GM21447 (cell line): ENCODE measurements at regions not wholly inside any gene's neighbourhood (a gene's known extent, or its start where the extent isn't known, plus 50 kb on each side); places are given as distances from the start of the nearest gene placed in this dataset.

Experiments used
- ATAC-seq: cut with Tn5 transposase; IDR thresholded peaks from one replicate; pipeline ENCODE4 v1.9.1; 2021; ENCODE audit not compliant: unreplicated experiment

DNA sequence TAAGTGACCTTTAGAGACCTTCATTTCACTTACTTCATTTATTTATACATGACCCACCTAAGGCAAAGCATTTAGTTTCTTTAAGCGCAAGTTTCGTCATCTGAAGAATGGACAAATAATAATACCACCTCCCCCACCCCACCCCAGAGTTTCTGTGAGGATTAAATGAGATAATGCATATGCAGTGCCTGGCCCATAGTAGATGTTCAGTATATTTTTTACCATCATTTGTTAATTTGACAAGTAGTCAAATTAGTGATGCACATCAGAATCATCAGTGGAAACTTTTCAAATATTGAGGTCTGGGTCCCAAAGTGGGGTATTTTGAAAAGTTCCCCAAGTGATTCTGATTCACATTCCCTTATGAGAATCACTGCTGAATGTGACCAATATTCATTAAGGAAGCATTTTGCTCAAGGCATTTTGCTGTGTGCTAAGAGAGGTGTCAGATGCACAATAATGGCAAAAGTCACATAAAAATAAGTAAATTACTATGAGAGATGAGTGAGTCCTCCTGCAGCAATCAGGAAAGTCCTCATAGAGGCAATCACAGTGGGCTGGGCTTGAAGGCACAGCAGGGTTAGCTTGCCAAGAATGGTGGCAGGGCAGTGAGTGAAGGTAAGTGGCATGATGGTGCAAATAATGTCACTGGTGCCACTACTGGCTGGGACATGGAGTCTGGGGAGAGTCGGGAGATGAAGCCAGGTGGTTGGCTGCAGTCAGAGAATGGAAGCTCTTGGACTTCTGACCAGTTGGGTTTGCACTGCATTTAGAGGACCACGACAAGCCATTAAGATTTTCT lies 244.1 kb downstream of the PTEN start:
- no peak for ATAC-seq

DNA sequence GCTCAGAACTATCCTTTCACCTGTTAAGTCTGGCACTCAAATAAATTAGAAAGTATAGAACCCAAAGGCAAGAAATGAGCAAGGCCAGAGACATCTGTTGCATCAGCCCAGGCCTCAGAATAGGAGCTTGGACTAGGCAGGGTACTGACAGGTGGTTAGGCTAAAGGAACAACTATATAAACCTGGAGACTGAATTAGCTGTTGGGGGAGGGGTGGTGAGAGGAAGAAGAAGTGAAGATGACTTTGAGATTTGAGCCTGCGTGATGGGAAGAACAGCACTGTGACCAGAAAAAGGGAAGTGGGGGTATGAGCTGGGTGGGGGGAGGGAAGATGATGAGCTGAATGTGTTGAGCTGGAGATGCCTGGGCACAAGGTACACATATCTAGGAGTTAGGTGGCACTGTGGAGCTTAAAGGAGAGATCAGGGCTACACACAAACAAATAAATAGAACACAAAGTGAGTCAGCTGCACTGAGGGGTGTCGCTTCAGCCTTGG lies 244.7 kb downstream of the PTEN start:
- peak; percentile 36 for ATAC-seq

DNA sequence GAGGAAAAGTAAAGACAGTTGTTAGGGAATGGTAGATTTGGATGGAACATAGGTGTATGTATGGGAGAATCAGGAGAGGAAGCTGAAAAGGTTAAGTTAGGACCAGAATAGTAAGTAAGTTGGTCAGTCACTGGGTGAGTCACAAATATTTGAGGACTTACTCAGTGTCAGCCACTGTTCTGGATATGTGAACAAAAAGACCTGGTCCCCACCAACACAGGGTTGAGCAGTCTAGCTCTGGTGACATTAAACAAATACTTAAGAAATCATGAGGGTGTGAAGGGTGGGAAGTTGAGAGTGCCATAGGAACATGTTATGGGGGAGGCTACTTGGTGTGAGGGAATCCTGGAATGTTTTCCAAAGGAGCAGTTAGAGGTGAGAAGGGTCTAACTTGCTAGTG lies 246.9 kb downstream of the PTEN start:
- ATAC-seq: no peak

GRCh38 chr10:88110822-88111221 lies 247.4 kb downstream of the PTEN start:
- no peak for ATAC-seq

DNA sequence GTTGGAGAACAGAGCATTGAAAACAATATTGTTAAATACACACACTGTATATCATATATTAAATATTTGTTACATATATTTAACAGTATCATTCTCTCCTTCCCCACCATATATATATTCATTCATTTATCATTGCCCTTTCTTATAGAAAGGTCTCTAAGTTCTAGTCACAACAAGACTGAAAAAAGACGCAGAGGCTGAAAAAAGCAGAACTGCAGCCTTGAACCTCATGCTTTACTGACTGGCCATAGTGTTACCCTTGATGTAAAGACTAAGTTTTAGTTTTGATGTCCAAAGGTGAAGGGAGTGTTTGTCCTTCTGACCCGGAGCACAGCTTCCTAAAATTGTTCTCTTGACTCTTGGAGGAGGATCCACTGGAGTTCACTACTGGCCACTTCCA lies 247.9 kb downstream of the PTEN start:
- no peak for ATAC-seq

DNA sequence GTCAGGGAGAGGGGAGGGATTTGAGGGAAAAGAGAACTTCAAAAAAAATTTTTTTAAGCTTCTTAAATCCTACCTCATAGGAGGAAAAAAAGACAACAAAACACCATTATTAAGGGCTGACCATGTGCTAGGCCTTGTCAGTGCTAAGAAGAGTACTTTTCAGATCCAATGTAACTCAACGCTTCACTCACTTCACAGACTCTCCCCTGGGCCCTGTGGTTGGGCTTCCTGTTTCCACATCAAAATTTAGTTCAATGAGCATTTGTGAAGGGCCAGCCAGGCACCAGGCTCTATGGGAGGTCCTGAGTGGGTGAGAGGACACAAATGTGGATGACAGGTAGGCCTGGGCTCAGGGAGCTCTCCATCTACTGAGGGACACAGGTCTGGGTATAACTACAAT lies 249.8 kb downstream of the PTEN start:
- ATAC-seq: peak; percentile 34

DNA sequence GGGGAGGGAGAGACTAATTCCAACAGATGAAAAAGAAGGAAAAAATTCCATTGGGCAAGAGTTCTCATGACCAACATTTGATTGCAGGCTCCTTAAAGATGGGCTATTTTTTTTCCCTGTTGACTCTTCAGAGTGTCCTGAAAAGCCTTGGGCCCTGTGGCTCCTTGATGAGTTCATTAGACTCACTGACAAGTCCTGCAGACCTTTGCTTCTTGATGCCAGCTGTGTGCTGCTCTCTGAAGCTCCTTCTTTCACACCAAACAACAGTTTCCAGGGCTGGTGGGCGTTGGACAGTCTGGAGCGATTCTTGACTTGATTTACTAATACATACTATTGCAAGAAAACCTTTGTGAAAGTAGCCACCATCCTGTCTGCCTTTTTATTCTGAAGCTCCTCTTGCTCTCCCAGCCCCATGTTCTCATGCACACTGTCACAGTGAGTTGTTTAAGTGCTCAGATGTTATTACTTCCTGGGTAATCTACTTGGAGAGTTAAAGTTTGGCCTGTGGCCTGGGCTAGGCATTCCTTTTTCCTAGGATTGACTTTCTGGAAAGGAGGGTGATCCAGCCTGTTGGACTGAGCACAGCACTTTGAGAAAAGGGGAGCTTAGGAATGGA lies 250.3 kb downstream of the PTEN start:
- ATAC-seq: no peak

- ATAC-seq: peak; percentile 20
These were observed 250.9 kb downstream of the PTEN start for GRCh38 chr10:88114368-88114767.

DNA sequence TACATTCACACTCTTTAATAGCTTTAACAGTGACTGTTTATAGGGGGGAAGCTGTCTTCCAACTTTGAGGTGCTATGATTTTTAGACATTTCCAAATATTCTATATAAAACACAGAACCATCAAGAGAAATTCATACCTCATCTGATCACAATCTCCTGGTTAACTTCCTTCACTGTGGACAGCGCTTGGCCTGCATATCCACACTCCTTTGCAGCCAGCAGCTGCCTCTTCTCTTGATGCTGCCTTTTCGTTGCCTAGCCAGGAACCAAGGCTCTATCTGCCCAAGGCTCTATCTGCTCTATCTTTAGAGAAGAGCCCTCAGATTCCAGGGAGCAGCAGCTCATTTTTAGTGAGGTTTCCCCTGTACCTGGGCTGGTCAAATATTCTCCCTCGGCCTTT lies 252.0 kb downstream of the PTEN start:
- ATAC-seq: no peak

GRCh38 chr10:88115968-88116367 lies 252.5 kb downstream of the PTEN start:
- ATAC-seq: no peak

DNA sequence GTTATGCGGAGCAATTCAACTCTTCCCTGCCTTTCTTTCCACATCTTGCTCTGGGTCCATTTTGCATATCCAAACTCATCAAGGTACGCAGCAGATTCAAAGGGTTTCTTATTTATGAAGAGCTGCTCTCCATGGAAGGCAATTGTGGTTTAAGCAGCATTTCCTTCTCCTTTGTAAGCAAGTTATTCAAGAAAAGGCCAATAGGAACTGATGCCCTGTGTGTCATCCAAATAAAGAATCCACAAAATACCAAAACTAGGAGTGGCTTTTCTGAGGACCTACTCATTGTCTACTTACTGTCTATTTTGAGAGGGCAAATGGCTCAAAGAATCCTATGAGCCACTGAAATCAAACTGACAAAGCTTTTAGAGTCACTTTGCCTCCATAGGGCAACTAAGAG lies 253.1 kb downstream of the PTEN start:
- no peak for ATAC-seq

DNA sequence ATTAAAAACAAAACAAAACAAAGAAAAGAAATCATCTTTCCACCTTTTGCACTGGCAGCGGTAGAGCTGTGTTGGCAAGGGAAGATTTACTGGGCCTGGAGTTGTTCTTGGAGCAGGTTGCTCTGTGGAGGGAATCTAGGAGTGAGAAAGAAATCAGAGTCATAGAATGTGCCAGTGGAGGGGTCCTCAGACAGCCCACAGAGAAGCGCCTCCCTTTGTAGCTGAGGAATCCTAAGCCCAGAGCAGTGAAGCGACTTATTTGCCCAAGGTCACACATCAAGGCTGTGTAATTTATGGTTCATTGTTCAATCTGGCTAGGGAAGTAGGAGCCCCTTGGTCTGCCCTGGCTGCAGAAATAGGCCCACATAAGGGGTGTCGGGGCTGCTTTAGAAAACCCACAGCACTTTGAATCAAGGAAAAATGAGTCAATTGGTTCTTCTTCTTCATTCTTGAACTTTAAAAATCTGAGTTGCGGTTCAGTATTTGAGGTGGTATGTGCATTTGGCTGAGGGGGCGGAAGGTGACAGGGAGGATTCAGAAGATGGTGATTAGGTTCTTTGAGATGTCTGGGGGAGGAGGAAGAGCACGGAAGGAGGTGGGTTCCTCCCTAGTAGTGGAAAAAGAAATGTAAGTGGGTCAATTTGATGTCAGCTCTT lies 253.7 kb downstream of the PTEN start:
- peak; percentile 23 for ATAC-seq

- no peak for ATAC-seq
These were observed 254.6 kb downstream of the PTEN start for GRCh38 chr10:88117869-88118632.

DNA sequence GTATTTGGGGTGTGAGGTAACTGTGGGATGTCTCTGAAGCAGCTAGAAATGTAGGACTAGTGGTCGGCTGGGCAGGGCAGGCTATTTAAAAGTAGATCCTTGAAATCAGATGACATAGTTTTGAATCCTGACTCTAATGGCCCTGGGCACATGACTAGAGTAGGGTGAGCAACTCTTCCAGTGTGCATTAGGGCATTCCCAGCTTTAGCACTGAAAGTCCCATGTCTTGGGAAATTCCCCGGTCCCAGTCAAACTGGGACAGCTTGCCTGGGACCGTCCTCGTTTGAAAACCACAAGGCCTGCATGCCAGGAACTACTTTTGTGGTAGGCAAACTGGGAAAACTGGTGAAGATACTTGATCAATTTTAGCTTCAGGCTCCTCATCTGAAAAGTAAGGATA lies 255.3 kb downstream of the PTEN start:
- no peak for ATAC-seq

DNA sequence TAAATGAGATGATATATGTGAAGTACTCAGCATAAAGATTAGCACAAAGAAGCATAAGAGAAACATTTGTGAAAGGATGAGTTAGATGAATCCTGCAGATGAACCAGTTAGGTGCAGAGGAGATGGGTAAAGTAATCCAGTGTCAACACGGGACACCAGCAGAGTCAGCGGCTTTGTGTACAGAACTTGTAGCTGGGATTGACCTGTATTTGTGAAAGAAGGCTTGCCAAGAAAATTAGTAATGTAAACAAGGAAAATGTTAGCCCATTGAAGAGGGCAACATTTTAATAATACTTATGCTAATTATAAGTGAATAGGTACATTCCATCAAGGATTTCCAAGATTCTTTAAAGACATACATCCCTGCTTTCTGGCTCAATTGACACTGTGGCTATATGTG lies 255.7 kb downstream of the PTEN start:
- no peak for ATAC-seq

GRCh38 chr10:88120075-88120474 lies 256.6 kb downstream of the PTEN start:
- no peak for ATAC-seq

DNA sequence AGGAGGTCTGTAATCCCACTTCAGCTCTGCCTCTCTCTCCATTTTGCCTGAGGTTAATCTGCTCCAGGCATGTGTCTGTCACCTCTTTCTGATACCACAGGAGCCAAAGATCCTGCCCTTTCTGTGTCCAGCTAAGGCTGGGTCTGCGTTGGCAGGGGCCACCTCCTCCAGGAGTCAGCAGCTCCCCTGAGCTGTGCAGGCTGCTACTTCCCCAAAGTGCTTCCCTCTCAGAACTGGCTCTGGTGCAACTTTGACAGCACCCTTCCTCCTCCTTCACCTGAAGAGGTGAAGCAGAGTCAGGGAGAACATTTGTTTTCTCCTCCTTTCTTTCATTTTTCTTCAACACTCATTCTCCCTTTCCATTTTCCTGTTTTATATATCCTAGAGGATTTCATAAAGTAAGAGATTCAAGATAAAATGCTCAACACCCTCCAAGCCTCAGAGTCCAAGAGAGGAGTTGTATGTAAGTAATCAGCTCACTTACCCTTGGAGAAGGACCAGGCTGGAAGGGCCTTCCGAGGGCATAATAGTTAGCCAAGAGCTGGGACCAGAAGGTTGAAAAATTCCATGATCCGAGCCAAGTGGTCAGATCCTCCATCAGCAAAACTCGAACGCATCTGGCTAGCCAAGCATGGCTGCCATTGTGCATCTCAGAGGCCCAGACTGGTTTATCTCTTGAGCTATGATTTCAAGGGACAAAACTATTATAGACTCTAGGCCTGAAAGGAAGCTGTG lies 257.3 kb downstream of the PTEN start:
- ATAC-seq: no peak

- no peak for ATAC-seq
These were observed 257.9 kb downstream of the PTEN start for GRCh38 chr10:88121361-88121760.

DNA sequence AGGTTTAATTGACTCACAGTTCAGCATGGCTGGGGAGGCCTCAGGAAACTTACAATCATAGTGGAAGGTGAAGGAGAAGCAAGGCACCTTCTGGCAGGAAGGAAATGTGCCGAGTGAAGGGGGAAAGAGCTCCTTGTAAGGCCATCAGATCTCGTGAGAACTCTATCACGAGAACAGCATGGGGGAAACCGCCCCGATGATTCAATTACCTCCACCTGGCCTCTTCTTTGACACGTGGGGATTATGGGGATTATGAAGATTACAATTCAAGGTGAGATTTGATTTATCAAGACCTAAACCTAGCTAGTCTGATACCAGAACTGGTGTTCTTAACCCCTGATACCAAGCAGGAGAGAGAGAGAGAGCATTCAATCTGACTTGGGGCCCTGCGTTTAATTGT lies 258.7 kb downstream of the PTEN start:
- no peak for ATAC-seq

DNA sequence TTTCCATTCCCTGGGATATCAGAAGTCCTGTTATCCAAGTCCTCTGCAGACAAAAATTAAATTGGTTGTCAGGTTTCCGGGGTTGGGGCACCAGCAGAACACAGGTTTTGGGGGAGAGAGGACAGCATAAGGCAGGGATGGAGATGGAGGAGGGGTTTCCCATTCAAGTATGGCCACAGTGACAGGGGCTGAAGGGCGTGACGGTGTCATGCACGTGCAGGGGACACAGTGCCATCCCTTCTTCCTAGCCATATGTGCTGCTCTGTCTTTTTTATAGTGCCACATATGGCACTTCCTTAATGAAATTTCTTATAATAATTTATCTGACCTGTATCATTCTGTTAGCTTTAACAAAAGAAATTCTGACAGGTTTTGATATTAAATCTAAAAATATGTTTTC lies 259.2 kb downstream of the PTEN start:
- no peak for ATAC-seq

GRCh38 chr10:88125766-88126165 lies 262.3 kb downstream of the PTEN start:
- no peak for ATAC-seq
